ENCODE measurements at regions not wholly inside any gene's neighbourhood (a gene's known extent, or its start where the extent isn't known, plus 50 kb on each side); places are given as distances from the start of the nearest gene placed in this dataset.

GRCh38 chr3:104175696-104176095 is 1191.0 kb upstream of the ALCAM start:
- no peak overlapping the region for H3K4me3 ChIP-seq (ENCODE audit: low read depth, low read length)
- DNase-seq (ENCODE audit: low read depth), result no peak
- TF ChIP-seq CTCF (conservative IDR thresholded peaks at IDR 0.05; ENCODE audit: low read depth, low read length), result no peak

GRCh38 chr3:104176706-104177105 is 1190.0 kb upstream of the ALCAM start:
- H3K4me3 ChIP-seq (ENCODE audit: low read depth, low read length), result no peak overlapping the region
- no peak for DNase-seq (ENCODE audit: low read depth)
- no peak for TF ChIP-seq CTCF (conservative IDR thresholded peaks at IDR 0.05; ENCODE audit: low read depth, low read length)

GRCh38 chr3:104178680-104179079 is 1188.0 kb upstream of the ALCAM start:
- peak; percentile 5 for DNase-seq (ENCODE audit: low read depth)
- H3K4me3 ChIP-seq (ENCODE audit: low read depth, low read length), result no peak overlapping the region
- TF ChIP-seq CTCF (conservative IDR thresholded peaks at IDR 0.05; ENCODE audit: low read depth, low read length), result no peak

GRCh38 chr3:104180906-104181305 is 1185.8 kb upstream of the ALCAM start:
- peak; percentile 64 for DNase-seq (ENCODE audit: low read depth)
- TF ChIP-seq CTCF (conservative IDR thresholded peaks at IDR 0.05; ENCODE audit: low read depth, low read length), result no peak
- no peak overlapping the region for H3K4me3 ChIP-seq (ENCODE audit: low read depth, low read length)

- TF ChIP-seq CTCF (conservative IDR thresholded peaks at IDR 0.05; ENCODE audit: low read depth, low read length), result no peak
- peak; percentile 61 for DNase-seq (ENCODE audit: low read depth)
- no peak overlapping the region for H3K4me3 ChIP-seq (ENCODE audit: low read depth, low read length)
Observed at GRCh38 chr3:104190681-104191080, 1176.0 kb upstream of the ALCAM start.

- peak; percentile 45 for DNase-seq (ENCODE audit: low read depth)
- H3K4me3 ChIP-seq (ENCODE audit: low read depth, low read length), result no peak overlapping the region
- TF ChIP-seq CTCF (conservative IDR thresholded peaks at IDR 0.05; ENCODE audit: low read depth, low read length), result no peak
Observed at GRCh38 chr3:104198131-104198530, 1168.6 kb upstream of the ALCAM start.

- no peak overlapping the region for H3K4me3 ChIP-seq (ENCODE audit: low read depth, low read length)
- no peak for DNase-seq (ENCODE audit: low read depth)
- TF ChIP-seq CTCF (conservative IDR thresholded peaks at IDR 0.05; ENCODE audit: low read depth, low read length), result no peak
Observed at GRCh38 chr3:104206925-104207324, 1159.8 kb upstream of the ALCAM start.
